GM12874 (cell line): ENCODE measurements at regions not wholly inside any gene's neighbourhood (a gene's known extent, or its start where the extent isn't known, plus 50 kb on each side); places are given as distances from the start of the nearest gene placed in this dataset.

Experiments
- CTCF ChIP-seq: IDR thresholded peaks from 2 replicates; pipeline ENCODE4 v1.5.1; 2011; ENCODE audit warnings: low read depth, mild to moderate bottlenecking, control low read depth, low read length, moderate library complexity; ENCODE audit not compliant: insufficient read depth

- no peak for TF ChIP-seq CTCF
These were observed 665.6 kb downstream of the SLITRK1 start for GRCh38 chr13:83216479-83217245.

- no peak for TF ChIP-seq CTCF
These were observed 666.6 kb downstream of the SLITRK1 start for GRCh38 chr13:83215627-83216026.

GRCh38 chr13:83214452-83214851, 667.8 kb downstream of the SLITRK1 start:
- TF ChIP-seq CTCF: no peak

GRCh38 chr13:83211301-83211700, 671.0 kb downstream of the SLITRK1 start:
- no peak for TF ChIP-seq CTCF

- TF ChIP-seq CTCF: no peak
These were observed 677.4 kb downstream of the SLITRK1 start for GRCh38 chr13:83204886-83205285.

GRCh38 chr13:83201506-83201905, 680.8 kb downstream of the SLITRK1 start:
- no peak for TF ChIP-seq CTCF

- no peak for TF ChIP-seq CTCF
These were observed 685.0 kb downstream of the SLITRK1 start for GRCh38 chr13:83197316-83197715.
